Sigmoid colon (tissue), 4 donors: ENCODE measurements at regions not wholly inside any gene's neighbourhood (a gene's known extent, or its start where the extent isn't known, plus 50 kb on each side); places are given as distances from the start of the nearest gene placed in this dataset.

Experiments
- EP300 ChIP-seq, 4 donors: sonication (generic); formaldehyde crosslinking; IDR thresholded peaks; one replicate each; pipeline ENCODE4 v1.6.1; 2017; ENCODE audit warnings: antibody characterized with exemption in 4 of 4
- POLR2A ChIP-seq, 2 donors: fragments of 450-650 bp; IDR thresholded peaks; one replicate each; pipeline ENCODE4 v1.6.1; 2016; ENCODE audit warnings: antibody characterized with exemption in 2 of 2, mild to moderate bottlenecking in 2 of 2, moderate library complexity in 2 of 2
- POLR2AphosphoS5 ChIP-seq, 4 donors: sonication (generic); formaldehyde crosslinking; IDR thresholded peaks; one replicate each; pipeline ENCODE4 v1.6.1; 2017; ENCODE audit warnings: antibody characterized with exemption in 4 of 4
- TF ChIP-seq, protein P1 (sequence below), 4 experiments: fragments of 450-650 bp in 3 of 4; fragments of 200-600 bp in 1 of 4; IDR thresholded peaks; one replicate each; pipeline ENCODE4 v1.5.1; 2016 to 2019; ENCODE audit warnings: antibody characterized with exemption in 4 of 4, mild to moderate bottlenecking in 3 of 4, moderate library complexity in 2 of 4

GRCh38 chrX:45699158-45699557, 498.5 kb upstream of the DIPK2B start:
- TF ChIP-seq, protein P1, sequence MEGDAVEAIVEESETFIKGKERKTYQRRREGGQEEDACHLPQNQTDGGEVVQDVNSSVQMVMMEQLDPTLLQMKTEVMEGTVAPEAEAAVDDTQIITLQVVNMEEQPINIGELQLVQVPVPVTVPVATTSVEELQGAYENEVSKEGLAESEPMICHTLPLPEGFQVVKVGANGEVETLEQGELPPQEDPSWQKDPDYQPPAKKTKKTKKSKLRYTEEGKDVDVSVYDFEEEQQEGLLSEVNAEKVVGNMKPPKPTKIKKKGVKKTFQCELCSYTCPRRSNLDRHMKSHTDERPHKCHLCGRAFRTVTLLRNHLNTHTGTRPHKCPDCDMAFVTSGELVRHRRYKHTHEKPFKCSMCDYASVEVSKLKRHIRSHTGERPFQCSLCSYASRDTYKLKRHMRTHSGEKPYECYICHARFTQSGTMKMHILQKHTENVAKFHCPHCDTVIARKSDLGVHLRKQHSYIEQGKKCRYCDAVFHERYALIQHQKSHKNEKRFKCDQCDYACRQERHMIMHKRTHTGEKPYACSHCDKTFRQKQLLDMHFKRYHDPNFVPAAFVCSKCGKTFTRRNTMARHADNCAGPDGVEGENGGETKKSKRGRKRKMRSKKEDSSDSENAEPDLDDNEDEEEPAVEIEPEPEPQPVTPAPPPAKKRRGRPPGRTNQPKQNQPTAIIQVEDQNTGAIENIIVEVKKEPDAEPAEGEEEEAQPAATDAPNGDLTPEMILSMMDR (IDR thresholded peaks at IDR 0.05), result no peak
- TF ChIP-seq POLR2A (IDR thresholded peaks at IDR 0.05), result no peak
- no peak for TF ChIP-seq POLR2AphosphoS5 (IDR thresholded peaks at IDR 0.05)
- TF ChIP-seq EP300 (IDR thresholded peaks at IDR 0.05), result no peak
